CD4-positive, alpha-beta T cell (primary cell): ENCODE measurements at regions not wholly inside any gene's neighbourhood (a gene's known extent, or its start where the extent isn't known, plus 50 kb on each side); places are given as distances from the start of the nearest gene placed in this dataset.

Experiments
- ATAC-seq: fragments of 200-7000 bp; cut with Tn5 transposase; one replicate; pipeline ENCODE4 v1.10.0; 2022; ENCODE audit warnings: mild to moderate bottlenecking; ENCODE audit not compliant: poor library complexity
- CTCF ChIA-PET: fragments of 350-600 bp; sonication (Branson Sonifier 250); formaldehyde crosslinking; loops from one replicate; lab custom pipeline; 2021; ENCODE audit warnings: antibody characterized with exemption, inconsistent platforms; lab: Charles Lee
- POLR2A ChIA-PET: fragments of 350-600 bp; sonication (Branson Sonifier 250); formaldehyde crosslinking; loops from one replicate; lab custom pipeline; 2021; ENCODE audit warnings: antibody characterized with exemption, inconsistent platforms; lab: Charles Lee
- DNase-seq, 14 experiments: peaks; one replicate each; pipeline ENCODE4 v3.0.0-alpha.2; 2013 to 2020; ENCODE audit warnings: mixed read lengths in 2 of 14
- H3K27ac ChIP-seq, 2 donors: one replicate each; pipeline versions ENCODE4 v1.5.1 to v1.7.0; 2013; ENCODE audit warnings: low read length in 2 of 2, low read depth in 1 of 2, mild to moderate bottlenecking in 1 of 2
- H3K27me3 ChIP-seq, 2 experiments: 1 replicate in 1 of 2; 2 replicates in 1 of 2; pipeline versions ENCODE4 v1.6.1 to v1.7.0; 2013; ENCODE audit warnings: low read length in 2 of 2, control low read depth in 1 of 2, mild to moderate bottlenecking in 1 of 2, moderate library complexity in 1 of 2; ENCODE audit not compliant: insufficient read depth in 2 of 2, control insufficient read depth in 1 of 2
- H3K36me3 ChIP-seq: one replicate; pipeline ENCODE4 v1.6.1; 2013; ENCODE audit warnings: low read length, control low read depth; ENCODE audit not compliant: insufficient read depth
- H3K4me1 ChIP-seq: one replicate; pipeline ENCODE4 v1.6.1; 2013; ENCODE audit warnings: low read length, control low read depth; ENCODE audit not compliant: insufficient read depth
- H3K4me3 ChIP-seq: one replicate; pipeline ENCODE4 v1.5.1; 2013; ENCODE audit warnings: mild to moderate bottlenecking, low read length, moderate library complexity
- H3K9me3 ChIP-seq, 2 experiments: 1 replicate in 1 of 2; 2 replicates in 1 of 2; pipeline versions ENCODE4 v1.6.1 to v1.7.0; 2013; ENCODE audit warnings: low read length in 2 of 2, mild to moderate bottlenecking in 2 of 2, control low read depth in 1 of 2, moderate library complexity in 1 of 2; ENCODE audit not compliant: control insufficient read depth in 1 of 2, insufficient read depth in 1 of 2
- H3K27ac Mint-ChIP-seq: one replicate; pipeline ENCODE4 v1.8.0; 2020; ENCODE audit warnings: mixed read lengths
- H3K27me3 Mint-ChIP-seq: one replicate; pipeline ENCODE4 v1.8.0; 2021; ENCODE audit warnings: mixed read lengths
- H3K36me3 Mint-ChIP-seq: one replicate; pipeline ENCODE4 v1.8.0; 2021; ENCODE audit warnings: low read depth, mixed read lengths
- H3K4me1 Mint-ChIP-seq: one replicate; pipeline ENCODE4 v1.8.0; 2021; ENCODE audit warnings: low read depth, mixed read lengths
- H3K4me3 Mint-ChIP-seq: one replicate; pipeline ENCODE4 v1.8.0; 2020; ENCODE audit warnings: mild to moderate bottlenecking, mixed read lengths
- H3K9me3 Mint-ChIP-seq: one replicate; pipeline ENCODE4 v1.8.0; 2020; ENCODE audit warnings: mixed read lengths
- CTCF ChIP-seq: fragments of 200-600 bp; IDR thresholded peaks from one replicate; pipeline ENCODE4 v1.8.0; 2022; ENCODE audit warnings: antibody characterized with exemption, mild to moderate bottlenecking
- intact Hi-C, 2 experiments: fragments of 100-400 bp; cut with DNase I in 1 of 2; cut with micrococcal nuclease in 1 of 2; formaldehyde crosslinking; loops; one replicate each; pipeline versions ENCODE4 v1.15.1 to v1.9.0; 2023 to 2025; cut with DNase I, micrococcal nuclease

- no peak for DNase-seq
- CTCF ChIA-PET: no interaction called here
- Histone ChIP-seq H3K27ac (no peak overlapping the region), H3K4me1 (no peaks in the 10 kb centered on the region), H3K27me3 (no peaks in the 10 kb centered on the region), H3K36me3 (no peaks in the 10 kb centered on the region), H3K9me3 (no peaks in the 10 kb centered on the region), H3K4me3 (no peak overlapping the region)
- Mint-ChIP-seq H3K36me3 (no peaks in the 10 kb centered on the region), H3K9me3 (no peaks in the 10 kb centered on the region), H3K27ac (no peak overlapping the region), H3K4me1 (no peaks in the 10 kb centered on the region), H3K27me3 (no peaks in the 10 kb centered on the region), H3K4me3 (no peak overlapping the region)
- POLR2A ChIA-PET: no interaction called here
- intact Hi-C loops: no loop called here
- TF ChIP-seq CTCF: no peak
- ATAC-seq: no peak
These were observed 563.1 kb upstream of the JARID2 start for GRCh38 chr6:14682812-14683211.

- POLR2A ChIA-PET: no interaction called here
- no peak for ATAC-seq
- Histone ChIP-seq H3K27ac (no peak overlapping the region), H3K4me3 (no peak overlapping the region), H3K9me3 (no peaks in the 10 kb centered on the region), H3K4me1 (no peaks in the 10 kb centered on the region), H3K36me3 (no peaks in the 10 kb centered on the region), H3K27me3 (no peaks in the 10 kb centered on the region)
- no peak for TF ChIP-seq CTCF
- H3K4me3 Mint-ChIP-seq: no peak overlapping the region
- no peaks in the 10 kb centered on the region for H3K36me3 Mint-ChIP-seq
- no peaks in the 10 kb centered on the region for H3K9me3 Mint-ChIP-seq
- intact Hi-C loops: no loop called here
- no peaks in the 10 kb centered on the region for H3K4me1 Mint-ChIP-seq
- no peak overlapping the region for H3K27ac Mint-ChIP-seq
- CTCF ChIA-PET: interaction anchor here (0.6 kb wide), 1 partner anchor 8 kb away, joined by 3 read pairs; no protein-coding TSS in a partner anchor
- no peak for DNase-seq
- no peaks in the 10 kb centered on the region for H3K27me3 Mint-ChIP-seq
These were observed 556.2 kb upstream of the JARID2 start for GRCh38 chr6:14689639-14690038.

GRCh38 chr6:14690120-14691056, 555.5 kb upstream of the JARID2 start:
- no peak for TF ChIP-seq CTCF
- intact Hi-C loops: no loop called here
- no peaks in the 10 kb centered on the region for H3K9me3 ChIP-seq
- Mint-ChIP-seq H3K27ac (no peak overlapping the region), H3K4me1 (no peaks in the 10 kb centered on the region), H3K27me3 (no peaks in the 10 kb centered on the region), H3K4me3 (no peak overlapping the region), H3K9me3 (no peaks in the 10 kb centered on the region), H3K36me3 (no peaks in the 10 kb centered on the region)
- H3K4me1 ChIP-seq: no peaks in the 10 kb centered on the region
- H3K4me3 ChIP-seq: no peak overlapping the region
- DNase-seq (no peak), ATAC-seq (no peak)
- ChIA-PET CTCF (no interaction called here), POLR2A (no interaction called here)
- no peaks in the 10 kb centered on the region for H3K36me3 ChIP-seq
- no peaks in the 10 kb centered on the region for H3K27me3 ChIP-seq
- no peak overlapping the region for H3K27ac ChIP-seq
